Activated naive CD8-positive, alpha-beta T cell treated with anti-CD3 and anti-CD28 coated beads, Interleukin-2, amount 10 ng/mL, durations not matched to agents 7 days and 5 days (primary cell): ENCODE measurements at regions not wholly inside any gene's neighbourhood (a gene's known extent, or its start where the extent isn't known, plus 50 kb on each side); places are given as distances from the start of the nearest gene placed in this dataset.

ENCODE experiments used
- ATAC-seq: fragments of 150-1000 bp; cut with Tn5 transposase; one replicate; pipeline ENCODE4 v1.10.0; 2021; ENCODE audit warnings: low read depth, moderate library complexity
- POLR2A ChIA-PET: fragments of 350-600 bp; sonication (Branson Sonifier 250); formaldehyde crosslinking; loops from one replicate; lab custom pipeline; 2021; ENCODE audit warnings: antibody characterized with exemption; lab: Charles Lee
- DNase-seq: peaks from one replicate; pipeline ENCODE4 v3.0.0; 2021
- H3K27ac Mint-ChIP-seq: one replicate; pipeline ENCODE4 v1.8.0; 2022; ENCODE audit warnings: mild to moderate bottlenecking, mixed read lengths
- H3K27me3 Mint-ChIP-seq: one replicate; pipeline ENCODE4 v1.8.0; 2022; ENCODE audit warnings: mild to moderate bottlenecking, moderate library complexity, mixed read lengths
- H3K36me3 Mint-ChIP-seq: one replicate; pipeline ENCODE4 v1.8.0; 2021; ENCODE audit warnings: mild to moderate bottlenecking, mixed read lengths
- H3K4me1 Mint-ChIP-seq: one replicate; pipeline ENCODE4 v1.8.0; 2021; ENCODE audit warnings: mixed read lengths
- H3K4me3 Mint-ChIP-seq: one replicate; pipeline ENCODE4 v1.8.0; 2022; ENCODE audit warnings: mild to moderate bottlenecking, moderate library complexity, mixed read lengths
- H3K9me3 Mint-ChIP-seq: one replicate; pipeline ENCODE4 v1.8.0; 2021; ENCODE audit warnings: mixed read lengths

GRCh38 chr14:104286086-104286485 is 147.7 kb downstream of the KIF26A start:
- Mint-ChIP-seq H3K27me3 (no peaks in the 10 kb centered on the region), H3K4me3 (no peak overlapping the region), H3K9me3 (peaks cover 9% of the 10 kb centered on the region), H3K27ac (no peak overlapping the region), H3K36me3 (no peaks in the 10 kb centered on the region), H3K4me1 (no peaks in the 10 kb centered on the region)
- DNase-seq: no peak
- no peak for ATAC-seq
- POLR2A ChIA-PET: no interaction called here

DNA sequence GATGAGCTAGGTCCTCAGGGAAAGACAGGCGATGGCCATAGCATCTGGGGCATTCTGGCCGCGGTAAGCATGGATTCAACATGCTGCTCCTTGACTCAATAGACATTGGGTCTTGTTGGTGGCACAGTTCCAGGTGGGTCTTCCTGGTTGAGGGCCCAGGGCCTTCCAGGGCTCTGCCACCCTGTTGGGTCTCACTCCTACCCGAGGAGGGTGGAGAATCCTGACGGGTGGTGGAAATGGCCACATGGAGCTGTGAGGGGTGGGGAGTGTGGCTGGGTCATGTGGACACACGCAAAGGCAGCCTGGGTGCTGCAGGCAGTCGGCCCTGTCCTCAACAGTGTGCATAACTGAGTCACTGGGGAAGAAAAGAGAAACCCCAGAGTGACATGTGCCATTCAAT is 148.1 kb downstream of the KIF26A start:
- DNase-seq: no peak
- no peak for ATAC-seq
- H3K27me3 Mint-ChIP-seq: no peaks in the 10 kb centered on the region
- no peak overlapping the region for H3K27ac Mint-ChIP-seq
- no peaks in the 10 kb centered on the region for H3K36me3 Mint-ChIP-seq
- POLR2A ChIA-PET: no interaction called here
- H3K9me3 Mint-ChIP-seq: peaks cover 9% of the 10 kb centered on the region
- no peak overlapping the region for H3K4me3 Mint-ChIP-seq
- H3K4me1 Mint-ChIP-seq: no peaks in the 10 kb centered on the region

DNA sequence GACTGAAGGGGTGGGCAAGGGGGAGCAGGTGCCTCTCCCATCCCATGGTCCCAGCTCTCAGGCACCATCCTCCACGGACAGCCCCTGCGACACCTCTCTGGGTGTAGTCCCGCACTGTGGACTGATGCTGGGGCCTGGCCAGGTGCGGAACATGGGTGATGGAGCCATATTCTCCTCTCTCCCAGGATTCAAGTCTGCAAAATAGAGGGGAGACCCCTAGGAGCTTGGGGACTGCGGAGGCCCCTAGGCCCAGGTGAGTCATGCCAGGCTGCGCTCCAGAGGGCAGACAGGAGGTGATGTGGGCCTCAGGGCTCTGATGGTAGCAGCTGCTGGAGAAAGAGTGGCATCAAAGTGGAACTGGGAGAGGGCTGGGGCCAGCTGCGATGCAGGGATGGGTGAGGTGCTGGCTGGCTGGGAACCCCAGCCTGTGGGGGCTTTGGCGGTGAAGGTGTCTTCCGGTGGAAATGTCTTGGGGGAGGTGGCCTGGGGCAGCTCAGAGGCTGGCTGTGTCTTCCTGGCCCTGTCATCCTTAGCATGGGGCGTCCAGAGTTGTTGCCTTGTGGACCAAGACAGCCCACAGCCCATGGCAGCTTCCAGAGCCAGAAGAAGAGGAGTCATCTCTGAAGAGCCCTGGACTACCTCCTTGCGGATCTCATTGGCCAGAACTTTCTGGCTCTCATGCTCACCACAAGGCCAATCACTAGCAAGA is 149.1 kb downstream of the KIF26A start:
- Mint-ChIP-seq H3K27me3 (no peaks in the 10 kb centered on the region), H3K4me3 (no peak overlapping the region), H3K36me3 (no peaks in the 10 kb centered on the region), H3K27ac (no peak overlapping the region), H3K4me1 (no peaks in the 10 kb centered on the region), H3K9me3 (peaks cover 9% of the 10 kb centered on the region)
- DNase-seq: no peak
- POLR2A ChIA-PET: no interaction called here
- ATAC-seq: no peak

GRCh38 chr14:104288272-104288671 is 149.9 kb downstream of the KIF26A start:
- ATAC-seq (no peak), DNase-seq (peak; percentile 9)
- Mint-ChIP-seq H3K27me3 (no peaks in the 10 kb centered on the region), H3K4me1 (no peaks in the 10 kb centered on the region), H3K27ac (no peak overlapping the region), H3K9me3 (peaks cover 9% of the 10 kb centered on the region), H3K36me3 (no peaks in the 10 kb centered on the region), H3K4me3 (no peak overlapping the region)
- POLR2A ChIA-PET: no interaction called here

GRCh38 chr14:104289507-104289906 is 151.1 kb downstream of the KIF26A start:
- no peaks in the 10 kb centered on the region for H3K36me3 Mint-ChIP-seq

GRCh38 chr14:104290058-104290667 is 151.8 kb downstream of the KIF26A start:
- DNase-seq (peak; percentile 15), ATAC-seq (no peak)
- no peak overlapping the region for H3K4me3 Mint-ChIP-seq
- POLR2A ChIA-PET: no interaction called here
- H3K9me3 Mint-ChIP-seq: peaks cover 9% of the 10 kb centered on the region
- H3K27ac Mint-ChIP-seq: no peak overlapping the region
- H3K4me1 Mint-ChIP-seq: no peaks in the 10 kb centered on the region
- no peaks in the 10 kb centered on the region for H3K27me3 Mint-ChIP-seq
- no peaks in the 10 kb centered on the region for H3K36me3 Mint-ChIP-seq

More at GRCh38 chr14:104289507-104289906, 151.1 kb downstream of the KIF26A start:
- H3K4me3 Mint-ChIP-seq: no peak overlapping the region
- ATAC-seq (no peak), DNase-seq (peak; percentile 4)
- POLR2A ChIA-PET: no interaction called here
- H3K4me1 Mint-ChIP-seq: no peaks in the 10 kb centered on the region
- peaks cover 9% of the 10 kb centered on the region for H3K9me3 Mint-ChIP-seq
- H3K27me3 Mint-ChIP-seq: no peaks in the 10 kb centered on the region
- H3K27ac Mint-ChIP-seq: no peak overlapping the region

DNA sequence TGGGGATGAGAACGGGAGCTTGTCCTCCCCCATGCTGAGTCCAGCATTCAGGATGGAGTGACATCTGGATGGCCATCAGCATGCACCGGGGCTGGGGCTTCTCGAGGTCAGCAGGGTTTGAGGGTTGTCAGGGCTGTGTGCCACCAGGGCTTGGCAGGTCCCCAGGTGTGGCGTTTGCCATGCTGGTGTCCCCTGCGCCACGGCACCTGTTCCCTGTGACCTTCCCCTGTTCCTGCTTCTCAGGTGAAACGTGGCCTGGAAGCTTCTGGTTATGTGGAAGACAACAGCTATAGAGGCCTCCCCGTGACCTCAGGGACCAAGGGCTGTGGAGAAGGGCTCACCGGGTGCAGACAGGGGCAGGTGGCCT is 152.4 kb downstream of the KIF26A start:
- H3K36me3 Mint-ChIP-seq: no peaks in the 10 kb centered on the region
- no peak overlapping the region for H3K27ac Mint-ChIP-seq
- no peaks in the 10 kb centered on the region for H3K4me1 Mint-ChIP-seq
- peak; percentile 16 for DNase-seq
- H3K27me3 Mint-ChIP-seq: no peaks in the 10 kb centered on the region
- H3K4me3 Mint-ChIP-seq: no peak overlapping the region
- no peak for ATAC-seq
- POLR2A ChIA-PET: no interaction called here
- H3K9me3 Mint-ChIP-seq: peaks cover 9% of the 10 kb centered on the region

- Mint-ChIP-seq H3K27me3 (no peaks in the 10 kb centered on the region), H3K27ac (no peak overlapping the region), H3K9me3 (peaks cover 9% of the 10 kb centered on the region), H3K4me3 (no peak overlapping the region), H3K36me3 (no peaks in the 10 kb centered on the region), H3K4me1 (no peaks in the 10 kb centered on the region)
- DNase-seq (peak; percentile 19), ATAC-seq (no peak)
- POLR2A ChIA-PET: no interaction called here
Measured at GRCh38 chr14:104291123-104292000, 153.0 kb downstream of the KIF26A start.

GRCh38 chr14:104292084-104292970 is 153.9 kb downstream of the KIF26A start:
- ATAC-seq: no peak
- Mint-ChIP-seq H3K27ac (no peak overlapping the region), H3K27me3 (no peaks in the 10 kb centered on the region), H3K4me1 (no peaks in the 10 kb centered on the region), H3K9me3 (peaks cover 9% of the 10 kb centered on the region), H3K4me3 (no peak overlapping the region), H3K36me3 (no peaks in the 10 kb centered on the region)
- POLR2A ChIA-PET: no interaction called here
- peak; percentile 19 for DNase-seq

DNA sequence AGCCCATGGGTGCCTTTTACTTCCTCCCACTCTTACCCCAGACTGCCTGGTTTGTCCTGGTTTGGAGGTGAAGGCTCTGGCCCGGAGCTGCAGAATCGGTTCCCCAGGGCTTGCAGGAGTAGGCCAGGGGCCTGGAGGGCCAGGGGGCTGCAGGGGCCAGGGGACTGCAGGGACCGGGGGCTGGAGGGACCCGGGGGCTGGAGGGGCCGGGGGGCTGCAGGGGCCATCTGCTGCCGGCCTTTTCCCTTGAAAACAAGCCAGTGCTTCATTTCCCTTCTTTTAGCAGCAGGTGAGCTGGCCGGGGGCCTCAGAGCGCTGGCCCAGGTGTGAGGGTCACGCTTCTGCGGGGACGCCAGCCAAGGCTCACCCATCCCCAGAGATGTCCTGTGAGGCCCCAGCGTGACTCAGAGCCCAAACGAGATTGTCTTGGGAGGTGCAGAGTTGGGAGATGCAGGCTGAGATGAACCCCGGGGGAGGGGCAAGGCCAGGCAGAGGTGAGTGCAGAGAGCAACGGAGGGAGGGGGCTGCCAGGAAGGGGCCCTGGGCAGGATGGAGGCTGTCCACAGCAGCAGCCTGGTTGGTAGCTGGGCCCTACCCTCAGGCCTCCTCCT is 154.9 kb downstream of the KIF26A start:
- no peaks in the 10 kb centered on the region for H3K27me3 Mint-ChIP-seq
- DNase-seq: peak; percentile 11
- no peak overlapping the region for H3K4me3 Mint-ChIP-seq
- H3K4me1 Mint-ChIP-seq: no peaks in the 10 kb centered on the region
- H3K27ac Mint-ChIP-seq: no peak overlapping the region
- POLR2A ChIA-PET: no interaction called here
- H3K36me3 Mint-ChIP-seq: no peaks in the 10 kb centered on the region
- peaks cover 9% of the 10 kb centered on the region for H3K9me3 Mint-ChIP-seq
- ATAC-seq: no peak

DNA sequence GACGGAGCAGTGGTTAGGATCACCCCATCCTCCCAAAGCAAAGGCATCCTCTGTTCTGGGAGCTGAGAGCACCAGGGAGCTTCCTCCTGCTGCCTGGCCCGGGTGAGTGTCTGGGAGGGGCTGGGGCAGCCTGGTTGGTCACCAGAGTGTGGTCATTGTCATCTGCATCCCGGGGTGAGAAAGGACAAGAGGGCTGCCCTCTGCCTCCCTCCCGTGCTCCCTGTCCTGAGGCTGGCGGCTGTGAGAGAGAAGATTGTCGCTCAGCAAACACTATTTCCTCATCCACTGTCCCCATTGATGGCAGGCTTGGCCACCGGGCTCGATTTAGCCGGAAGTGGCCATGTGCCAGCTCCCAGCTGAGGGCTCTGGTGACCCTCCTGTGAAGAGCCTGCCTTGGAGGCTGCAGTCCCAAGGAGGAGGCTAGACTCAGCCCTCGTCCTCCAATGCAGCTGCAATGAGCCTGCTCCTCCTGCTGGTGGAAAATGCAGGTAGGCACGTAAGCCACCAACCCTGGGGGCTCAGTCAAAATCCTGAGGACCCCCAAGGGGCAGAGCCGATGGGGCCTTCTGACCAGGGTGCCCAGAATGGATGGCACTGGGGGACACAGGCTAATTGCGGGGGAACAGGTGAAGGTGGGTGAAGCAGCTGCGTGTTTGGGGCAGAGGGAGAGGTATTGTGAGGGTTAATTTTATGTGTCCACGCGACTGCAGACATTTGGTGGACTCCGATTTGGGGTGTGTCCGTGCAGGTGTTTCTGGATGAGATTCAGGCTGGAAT is 155.7 kb downstream of the KIF26A start:
- DNase-seq (peak; percentile 22), ATAC-seq (no peak)
- H3K36me3 Mint-ChIP-seq: no peaks in the 10 kb centered on the region
- POLR2A ChIA-PET: no interaction called here
- H3K4me3 Mint-ChIP-seq: no peak overlapping the region
- no peaks in the 10 kb centered on the region for H3K4me1 Mint-ChIP-seq
- H3K27me3 Mint-ChIP-seq: no peaks in the 10 kb centered on the region
- peaks cover 4% of the 10 kb centered on the region for H3K9me3 Mint-ChIP-seq
- no peak overlapping the region for H3K27ac Mint-ChIP-seq

DNA sequence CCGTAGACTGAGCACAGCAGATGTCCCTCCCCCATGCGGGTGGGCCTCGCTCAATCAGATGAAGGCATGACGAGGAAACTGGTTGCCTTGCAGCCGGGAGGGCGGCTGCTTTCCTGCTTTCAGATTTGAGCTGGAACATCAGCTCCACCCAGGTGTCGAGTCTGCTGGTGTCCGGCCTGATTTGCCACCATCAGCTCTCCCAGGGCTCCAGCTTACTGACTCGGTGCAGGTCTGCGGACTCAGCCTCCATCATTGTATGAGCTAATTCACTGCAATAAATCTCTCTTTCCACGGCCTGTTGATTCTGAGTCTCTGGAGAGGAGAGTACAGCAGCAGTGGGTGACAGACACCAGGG is 156.2 kb downstream of the KIF26A start:
- no peak overlapping the region for H3K4me3 Mint-ChIP-seq
- no peaks in the 10 kb centered on the region for H3K9me3 Mint-ChIP-seq
- no peaks in the 10 kb centered on the region for H3K4me1 Mint-ChIP-seq
- ATAC-seq (no peak), DNase-seq (peak; percentile 2)
- POLR2A ChIA-PET: no interaction called here
- H3K36me3 Mint-ChIP-seq: no peaks in the 10 kb centered on the region
- no peaks in the 10 kb centered on the region for H3K27me3 Mint-ChIP-seq
- no peak overlapping the region for H3K27ac Mint-ChIP-seq
